Smooth muscle cell of the brain vasculature (primary cell): ENCODE measurements at regions not wholly inside any gene's neighbourhood (a gene's known extent, or its start where the extent isn't known, plus 50 kb on each side); places are given as distances from the start of the nearest gene placed in this dataset.

Experiments
- DNase-seq: peaks from one replicate; pipeline ENCODE4 v3.0.0-alpha.2; 2012; ENCODE audit warnings: low read depth, low spot score

DNA sequence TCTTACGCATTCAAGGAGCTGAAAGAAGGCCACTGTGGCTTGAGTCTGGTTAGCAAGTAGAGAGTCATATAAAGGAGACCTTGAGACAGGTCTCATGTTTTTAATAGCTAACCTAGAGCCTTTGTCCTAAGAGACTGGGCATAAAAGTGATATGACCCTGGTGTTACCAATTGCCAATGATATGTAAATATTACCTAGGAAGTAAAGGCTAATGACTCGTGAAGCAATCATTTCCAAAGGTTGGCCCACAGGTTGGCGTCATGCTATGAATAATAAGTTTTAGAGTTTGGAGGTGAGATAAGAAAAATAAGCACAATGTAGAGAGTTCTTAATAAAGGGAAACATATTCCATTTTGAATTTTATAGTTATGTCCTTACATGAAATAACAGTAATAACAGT lies 116.6 kb upstream of the PLEKHA5 start:
- DNase-seq = no peak

DNA sequence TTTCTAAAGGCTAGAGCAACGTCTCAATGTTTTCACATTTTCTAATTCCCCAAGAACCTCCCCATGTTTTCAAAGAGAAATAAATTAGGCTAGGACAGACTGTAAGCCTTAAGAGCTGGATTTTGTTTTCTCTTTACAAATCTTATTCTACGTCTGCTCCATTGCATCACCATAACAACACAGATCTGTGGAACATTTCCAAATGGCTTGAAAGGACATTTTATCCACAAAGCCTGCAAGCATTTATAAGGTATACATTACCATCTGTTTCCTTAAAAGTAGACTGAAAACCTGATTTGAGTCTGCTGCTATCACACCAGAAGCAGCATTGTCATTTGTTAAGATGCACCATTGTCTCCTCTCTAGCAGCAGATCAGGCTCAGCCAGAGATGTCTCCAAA lies 115.3 kb upstream of the PLEKHA5 start:
- no peak for DNase-seq

DNA sequence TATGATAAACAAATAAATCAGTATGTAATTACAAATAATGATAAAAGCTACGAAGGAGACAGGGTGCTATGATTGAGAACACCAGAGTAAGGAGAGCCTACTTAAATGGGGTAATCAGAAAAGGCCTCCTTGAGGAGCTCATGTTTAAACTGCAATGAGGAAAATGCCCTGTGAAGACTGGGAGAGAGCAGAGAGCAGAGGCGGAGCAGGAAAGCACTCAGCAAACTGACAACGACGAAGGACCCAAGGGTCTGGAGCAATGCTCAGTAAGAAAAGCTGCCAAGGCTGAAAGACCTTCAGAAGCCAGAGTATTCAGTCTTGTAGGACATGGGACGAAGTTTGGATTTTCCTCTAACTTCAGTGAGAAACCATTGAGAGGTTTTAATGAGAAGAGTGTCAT lies 114.2 kb upstream of the PLEKHA5 start:
- DNase-seq = no peak

DNA sequence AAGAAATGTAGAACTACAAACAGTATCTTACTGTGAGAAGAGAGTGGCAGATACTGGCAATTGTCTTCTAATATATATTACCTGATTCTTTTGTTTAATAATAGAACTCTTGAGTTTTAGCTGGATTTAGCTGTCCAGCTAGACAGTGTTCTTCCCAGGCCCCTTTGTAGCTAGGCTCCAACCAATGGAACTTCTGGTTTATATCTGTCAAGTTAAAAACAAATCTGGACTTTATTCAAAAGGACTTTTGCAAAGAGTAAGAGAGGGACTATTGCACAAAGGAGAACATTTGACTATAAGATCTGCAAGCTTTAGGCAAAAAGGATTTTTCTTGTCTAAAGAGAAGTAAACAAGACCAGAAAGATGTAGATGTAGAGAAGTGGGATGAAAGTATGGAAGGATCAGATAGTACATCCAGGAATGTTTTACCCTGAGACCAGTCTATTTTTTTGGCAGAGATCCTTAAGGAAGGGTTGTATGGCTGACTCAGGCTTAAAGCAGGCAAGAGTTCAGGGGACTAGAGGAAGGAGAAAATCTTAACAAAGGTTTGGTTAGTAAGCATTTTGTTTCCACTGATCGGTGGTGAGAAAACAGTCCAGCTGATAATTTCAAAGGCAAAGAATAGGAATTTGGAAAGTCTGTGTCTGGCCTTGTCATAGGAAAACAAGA lies 111.1 kb upstream of the PLEKHA5 start:
- no peak for DNase-seq

DNA sequence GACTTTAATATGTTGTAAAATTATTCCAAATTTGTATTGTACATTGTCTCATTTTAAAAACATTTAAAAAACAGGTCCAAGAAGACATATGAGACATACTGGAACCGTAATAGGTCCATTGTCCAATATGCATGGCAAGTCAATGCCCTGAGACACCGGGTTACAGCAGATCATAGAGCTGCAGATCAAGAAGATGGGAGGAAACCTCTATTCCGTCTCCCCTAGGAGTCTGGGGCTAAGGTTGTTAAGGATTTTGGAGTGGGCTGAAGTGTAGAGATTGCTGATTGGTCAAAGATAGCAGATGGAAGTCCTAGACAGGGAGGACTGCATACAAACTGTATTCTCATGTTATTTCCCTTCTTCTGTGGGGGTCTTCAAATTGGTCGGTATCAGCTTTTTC lies 108.3 kb upstream of the PLEKHA5 start:
- no peak for DNase-seq

DNA sequence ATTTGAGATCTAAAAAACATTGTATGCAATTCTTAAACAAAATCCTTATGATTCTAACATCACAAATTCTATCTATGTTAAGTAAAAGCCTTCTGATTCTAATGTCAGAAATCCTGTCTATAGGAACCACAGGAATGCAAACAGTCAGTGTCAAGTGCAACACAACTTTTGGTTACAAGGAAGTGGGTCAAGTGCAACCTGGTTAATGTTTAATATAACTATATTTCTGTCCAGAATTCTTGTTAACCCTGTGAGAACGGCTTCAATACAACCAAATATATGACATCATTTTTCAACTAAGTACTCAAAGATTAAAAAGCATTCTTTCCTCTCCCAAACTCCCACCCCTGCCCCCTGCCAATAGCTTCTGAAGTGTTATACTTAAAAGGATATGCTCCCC lies 107.9 kb upstream of the PLEKHA5 start:
- no peak for DNase-seq

DNA sequence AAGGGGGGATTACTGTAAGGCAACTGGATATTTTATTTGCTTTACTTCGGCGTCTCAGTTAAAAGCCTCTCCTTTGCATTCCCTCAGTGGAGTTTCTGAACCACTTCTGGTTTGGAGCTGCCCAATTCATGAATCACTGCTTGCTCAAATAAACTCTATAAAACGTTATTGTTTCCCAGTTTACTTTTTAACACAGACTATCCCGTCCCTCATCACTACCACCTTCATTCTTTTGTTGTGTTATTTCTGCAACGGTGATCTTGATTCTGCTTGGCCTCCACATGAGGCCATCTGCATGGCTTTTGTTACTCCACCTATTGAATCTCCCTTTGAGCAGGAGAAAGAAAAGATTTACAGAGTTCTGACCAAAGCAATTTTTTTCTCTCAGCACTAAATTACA lies 104.0 kb upstream of the PLEKHA5 start:
- DNase-seq = no peak

DNA sequence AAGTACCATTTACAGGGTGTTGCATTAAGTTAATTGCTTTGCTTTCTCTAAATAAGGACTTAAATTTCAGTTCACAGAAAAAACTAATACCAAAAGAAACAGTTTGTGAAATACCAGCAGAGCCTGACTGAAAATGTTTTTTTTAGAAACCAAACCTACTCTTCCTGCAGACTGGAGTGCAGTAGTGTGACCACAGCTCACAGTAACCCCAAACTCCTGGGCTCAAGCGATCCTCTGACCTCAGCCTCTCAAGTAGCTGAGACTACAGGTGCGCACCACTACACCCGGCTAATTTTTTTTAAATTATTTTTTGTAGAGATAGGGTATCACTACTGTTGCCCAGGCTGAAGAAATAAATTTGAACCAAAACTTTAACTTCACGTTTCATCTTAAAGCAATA lies 103.5 kb upstream of the PLEKHA5 start:
- DNase-seq = no peak

DNA sequence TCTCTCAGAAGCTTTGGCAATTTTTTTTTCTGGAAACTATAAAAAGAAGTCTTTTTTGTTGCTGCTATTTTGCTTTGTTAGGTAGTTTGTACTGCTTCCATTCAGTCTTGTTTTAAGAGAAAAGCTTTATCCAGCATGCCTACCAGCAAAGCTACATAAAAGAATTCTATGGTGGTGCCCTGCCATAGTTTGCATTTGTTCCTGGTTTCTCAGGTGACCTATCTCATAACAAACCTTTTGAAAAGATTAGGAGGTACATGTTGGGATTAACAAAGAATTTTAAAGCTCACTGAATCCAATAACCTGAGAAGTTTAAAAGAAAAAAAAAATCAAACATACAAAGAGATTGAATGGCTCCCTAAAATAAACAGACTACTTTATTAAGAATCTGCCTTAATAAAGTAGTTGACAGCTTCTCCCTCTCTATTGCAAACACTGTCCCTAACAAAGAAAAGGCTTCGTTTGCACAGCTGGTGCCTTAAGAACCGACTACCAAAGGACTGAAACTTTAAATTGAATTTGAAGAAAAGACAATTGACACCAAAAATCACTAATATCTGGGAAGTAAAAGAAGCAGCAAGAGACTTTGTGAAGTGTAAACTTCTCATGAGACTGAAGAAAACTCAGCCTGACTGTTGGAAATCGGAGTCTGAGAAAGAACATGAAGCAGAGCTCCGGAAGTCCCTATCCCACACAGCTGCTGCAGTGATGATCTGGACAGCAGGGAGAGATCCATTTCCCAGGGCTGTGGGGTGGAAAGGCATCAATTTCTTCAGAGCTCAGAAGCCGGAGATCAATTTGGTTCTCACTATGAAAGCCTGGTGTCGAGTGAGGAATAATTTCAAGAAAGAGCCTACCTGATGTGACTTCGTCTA lies 102.7 kb upstream of the PLEKHA5 start:
- DNase-seq = no peak

DNA sequence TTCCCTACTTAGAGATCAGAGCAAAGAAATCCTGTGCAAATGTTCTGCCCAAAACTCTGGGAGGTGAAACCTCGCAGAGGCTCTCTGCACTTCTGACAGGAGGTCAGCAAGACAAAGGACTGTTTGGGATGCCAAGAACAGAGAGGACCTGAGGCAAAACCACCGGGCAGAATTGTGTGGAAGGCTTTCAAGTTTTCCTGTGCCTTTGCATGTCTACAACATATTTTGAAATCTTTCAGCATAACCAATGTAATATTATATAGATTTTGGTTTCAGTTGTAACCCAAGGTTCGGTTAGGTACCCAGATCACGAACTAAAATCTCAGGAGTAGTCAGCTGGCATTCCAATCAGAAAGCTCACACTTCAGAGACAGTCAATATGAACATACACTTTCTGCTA lies 99.4 kb upstream of the PLEKHA5 start:
- DNase-seq = no peak

DNA sequence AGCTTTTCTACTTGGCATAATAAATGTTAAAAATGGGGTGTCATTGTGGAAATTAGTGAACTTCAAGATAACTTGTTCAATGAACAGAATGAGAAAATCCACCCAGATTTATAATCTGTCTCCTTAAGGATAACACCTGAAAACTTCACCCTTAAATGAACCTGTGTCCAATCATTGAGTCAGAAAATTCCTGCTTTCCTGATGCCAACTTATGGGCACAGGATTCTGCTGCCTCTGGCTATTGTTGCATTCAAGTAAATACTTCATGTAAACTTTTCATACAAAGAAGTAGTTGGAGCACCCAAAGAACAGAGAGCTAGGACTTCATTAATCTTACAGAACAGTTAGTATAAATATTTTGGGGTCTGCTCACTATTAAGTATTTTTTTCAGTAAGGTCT lies 98.9 kb upstream of the PLEKHA5 start:
- DNase-seq = no peak

DNA sequence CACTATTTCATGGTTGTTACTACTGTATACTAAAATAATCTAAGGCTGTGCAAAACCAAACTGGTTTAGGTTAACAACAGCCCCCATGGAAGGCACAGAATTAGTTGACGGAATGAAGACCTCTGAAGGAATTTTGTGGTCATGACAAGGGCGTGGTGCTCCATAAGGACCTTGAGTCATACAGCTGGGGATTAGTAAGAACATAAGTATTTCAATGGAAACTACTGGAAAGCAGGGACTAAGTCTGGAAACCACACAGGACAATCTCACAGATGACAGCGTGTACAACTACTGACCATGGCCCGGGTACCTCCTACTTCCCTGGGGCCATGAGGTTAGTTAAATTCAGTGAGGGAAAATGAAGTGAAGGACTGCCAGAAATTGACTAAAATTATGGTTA lies 98.5 kb upstream of the PLEKHA5 start:
- no peak for DNase-seq

DNA sequence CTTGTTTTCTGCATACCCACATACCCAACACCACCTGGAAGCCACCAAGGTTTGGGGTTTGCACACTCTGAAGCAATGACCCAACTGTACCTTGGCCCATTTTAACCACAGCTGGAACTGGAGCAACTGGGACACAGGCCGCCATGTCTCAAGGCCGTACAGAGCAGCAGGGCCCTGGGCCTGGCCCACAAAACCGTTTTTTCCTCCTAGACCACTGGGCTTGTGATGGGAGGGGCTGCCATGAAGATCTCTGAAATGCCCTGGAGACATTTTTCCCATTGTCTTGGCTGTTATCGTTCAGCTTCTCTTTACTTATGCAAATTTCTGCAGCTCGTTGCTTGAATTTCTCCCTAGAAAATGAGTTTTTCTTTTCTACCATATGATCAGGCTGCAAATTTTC lies 96.7 kb upstream of the PLEKHA5 start:
- DNase-seq = no peak

DNA sequence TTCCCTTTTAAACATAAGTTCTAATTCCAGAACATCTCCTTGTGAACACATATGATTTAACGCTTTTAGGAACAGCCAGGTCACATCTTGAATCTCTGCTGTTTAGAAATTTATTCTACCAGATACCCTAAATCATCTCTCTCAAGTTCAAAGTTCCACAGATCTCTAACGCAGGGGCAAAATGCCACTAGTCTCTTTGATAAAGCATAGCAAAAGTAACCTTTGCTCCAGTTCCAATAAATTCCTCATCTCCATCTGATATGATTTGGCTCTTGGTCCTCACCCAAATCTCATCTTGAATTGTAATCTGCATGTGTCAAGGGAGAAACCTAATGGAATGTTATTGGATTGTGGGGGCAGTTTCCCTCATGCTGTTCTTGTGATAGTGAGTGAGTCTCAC lies 96.3 kb upstream of the PLEKHA5 start:
- no peak for DNase-seq

DNA sequence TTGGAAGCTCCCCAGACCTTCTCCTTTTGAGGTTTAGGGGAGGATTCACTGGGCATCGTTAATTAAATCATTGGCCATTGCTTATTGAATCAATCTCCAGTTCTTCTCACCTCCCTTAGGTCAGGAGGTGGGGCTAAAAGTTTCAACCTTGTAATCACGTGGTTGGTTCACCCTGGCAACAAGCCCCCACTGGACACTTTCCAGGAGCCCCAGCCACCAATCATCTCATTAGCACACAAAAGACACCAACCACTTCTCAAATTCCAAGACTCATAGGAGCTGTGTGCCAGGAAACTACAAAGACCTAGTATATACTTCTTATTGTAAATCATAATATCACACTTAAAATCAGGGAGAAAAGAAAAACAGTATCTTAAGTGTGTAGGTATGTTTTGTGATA lies 94.6 kb upstream of the PLEKHA5 start:
- no peak for DNase-seq

DNA sequence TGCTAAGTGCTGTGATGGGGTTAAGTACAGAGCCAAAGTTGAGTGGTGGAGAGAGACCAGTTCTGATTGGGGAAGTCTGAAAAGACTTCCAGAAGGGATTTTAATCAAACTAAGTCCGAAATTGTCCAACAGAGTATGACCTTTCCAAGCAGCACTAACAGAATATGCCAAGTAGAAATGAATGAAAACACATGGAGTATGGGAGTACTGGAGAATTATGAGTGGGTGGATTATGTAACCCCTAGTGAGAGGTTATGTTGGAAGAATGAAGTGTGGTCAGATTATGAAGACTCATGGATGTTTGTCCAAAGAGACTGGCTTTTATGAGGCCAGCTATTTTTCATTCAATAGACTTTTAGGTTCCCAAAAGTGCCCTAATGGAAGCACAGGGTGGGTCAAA lies 94.0 kb upstream of the PLEKHA5 start:
- DNase-seq = no peak

DNA sequence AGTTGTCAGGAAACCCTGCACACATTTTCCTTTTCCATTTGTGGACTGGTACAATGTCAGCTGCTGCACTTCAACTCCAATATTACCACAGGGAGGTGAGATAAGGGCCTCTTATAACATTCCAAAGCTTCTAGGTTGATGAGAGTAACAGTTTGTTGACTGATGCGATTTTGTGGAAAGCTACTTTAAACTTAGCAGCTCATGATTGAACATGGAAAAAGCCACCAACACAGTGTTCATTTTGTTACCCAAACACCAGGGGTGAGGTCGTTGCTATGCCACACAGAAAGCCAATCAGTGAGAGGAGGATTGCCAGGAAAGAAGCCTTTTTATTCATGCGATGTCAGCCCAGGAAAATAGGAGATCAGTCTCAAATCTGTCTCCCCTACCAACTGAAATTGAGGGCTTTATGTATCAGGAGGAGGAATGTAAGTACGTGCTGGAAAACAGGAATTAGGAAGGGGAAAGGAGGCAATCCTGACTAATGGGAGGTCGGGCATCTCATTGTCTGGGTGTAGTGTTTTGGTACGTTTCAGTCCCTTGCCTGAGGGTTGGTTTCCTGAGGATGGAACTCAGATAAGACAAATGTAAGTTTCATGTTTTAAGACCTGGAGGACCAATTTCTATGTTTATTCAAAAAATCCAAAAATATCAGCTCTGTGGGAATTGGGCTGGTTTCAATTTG lies 92.7 kb upstream of the PLEKHA5 start:
- DNase-seq = no peak

DNA sequence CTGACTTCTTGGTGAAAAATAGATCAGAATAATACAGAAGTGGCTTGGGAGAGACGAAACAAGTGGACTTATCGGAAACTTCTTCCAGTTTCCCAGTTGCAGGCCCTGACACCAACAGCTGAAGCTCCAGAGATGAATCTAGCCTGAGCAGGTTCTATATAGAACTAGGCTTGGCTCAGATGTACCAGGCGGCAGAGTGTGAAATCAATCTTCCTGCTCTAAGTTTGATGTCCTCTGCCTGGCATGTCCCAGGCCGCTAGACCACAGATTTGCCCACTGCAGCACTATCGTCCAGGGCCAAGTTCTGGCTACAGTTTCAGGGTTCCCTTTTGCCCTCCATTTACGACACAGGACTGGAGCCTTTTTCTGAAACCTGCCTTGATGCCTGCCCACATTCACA lies 91.3 kb upstream of the PLEKHA5 start:
- DNase-seq = no peak

DNA sequence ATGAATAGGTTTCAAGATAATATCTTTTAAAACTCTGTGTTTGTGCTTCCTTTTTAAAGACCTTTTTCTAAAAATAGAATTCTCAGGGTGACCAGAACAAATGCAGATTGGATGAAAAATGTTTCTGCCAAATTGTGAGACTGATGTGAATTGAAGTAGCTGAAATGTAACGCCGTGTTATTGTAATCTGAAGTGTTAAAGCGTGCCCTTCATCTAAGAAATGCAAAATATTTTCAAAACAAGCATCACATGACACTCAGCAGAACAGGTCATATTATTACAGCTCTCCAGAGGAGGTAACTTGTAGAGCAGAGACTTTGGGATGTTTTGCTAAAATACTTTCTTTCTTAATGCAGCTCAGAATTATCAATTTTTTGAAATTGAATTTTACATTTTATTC lies 90.0 kb upstream of the PLEKHA5 start:
- no peak for DNase-seq

DNA sequence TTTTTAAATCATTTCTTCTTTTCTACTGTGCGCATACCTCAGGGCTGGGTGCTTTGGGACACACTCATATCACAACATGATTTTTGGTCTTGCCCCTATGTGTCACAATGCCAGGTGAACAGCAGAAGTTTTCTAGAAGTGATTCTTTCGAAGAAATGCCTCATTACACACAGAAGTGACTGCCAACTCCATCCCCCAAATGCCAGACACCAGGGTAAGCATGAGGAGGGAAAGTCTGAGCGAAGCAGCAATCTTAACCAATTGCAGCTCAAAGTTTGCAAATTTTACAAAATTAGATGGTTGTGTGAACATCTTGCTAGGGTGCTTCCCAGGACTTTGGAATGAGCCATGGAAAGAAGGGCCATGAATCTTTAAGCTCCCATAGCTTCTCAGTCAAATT lies 87.3 kb upstream of the PLEKHA5 start:
- no peak for DNase-seq

DNA sequence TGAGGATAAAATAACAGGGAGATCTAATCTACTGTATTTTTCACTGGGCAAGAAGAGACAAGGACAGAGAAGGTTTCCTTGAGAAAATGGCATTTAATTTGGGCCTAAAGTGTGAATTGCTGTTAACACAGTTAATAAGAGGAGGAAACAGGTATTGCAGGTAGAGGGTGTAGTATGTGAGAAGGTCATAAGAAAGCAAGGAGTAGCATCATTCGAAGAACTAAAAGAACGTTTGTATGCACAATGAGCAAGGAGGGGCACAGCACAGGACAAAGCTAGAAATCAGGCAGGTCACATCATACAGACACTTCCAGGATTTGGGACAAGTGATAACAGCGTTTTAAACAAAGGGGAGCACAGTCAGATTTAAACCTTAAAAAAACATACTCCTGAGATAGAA lies 85.1 kb upstream of the PLEKHA5 start:
- no peak for DNase-seq

DNA sequence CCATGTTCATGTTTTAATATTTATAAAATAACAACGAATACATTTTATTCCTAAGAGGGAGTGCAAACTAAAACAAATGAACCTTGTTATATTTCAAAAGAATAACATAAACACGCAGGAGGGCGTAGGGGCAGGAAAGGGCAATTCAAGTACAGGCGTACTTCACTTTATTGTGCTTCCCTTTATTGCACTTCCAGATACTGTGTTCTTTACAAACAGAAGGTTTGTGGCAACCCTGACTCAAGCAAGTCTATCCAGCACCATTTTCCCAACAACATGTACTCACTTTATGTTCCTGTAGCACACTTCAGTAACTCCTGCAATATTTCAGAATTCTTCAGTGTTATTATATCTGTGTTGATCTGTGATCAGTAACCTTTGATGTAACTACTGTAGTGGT lies 84.6 kb upstream of the PLEKHA5 start:
- DNase-seq = no peak

DNA sequence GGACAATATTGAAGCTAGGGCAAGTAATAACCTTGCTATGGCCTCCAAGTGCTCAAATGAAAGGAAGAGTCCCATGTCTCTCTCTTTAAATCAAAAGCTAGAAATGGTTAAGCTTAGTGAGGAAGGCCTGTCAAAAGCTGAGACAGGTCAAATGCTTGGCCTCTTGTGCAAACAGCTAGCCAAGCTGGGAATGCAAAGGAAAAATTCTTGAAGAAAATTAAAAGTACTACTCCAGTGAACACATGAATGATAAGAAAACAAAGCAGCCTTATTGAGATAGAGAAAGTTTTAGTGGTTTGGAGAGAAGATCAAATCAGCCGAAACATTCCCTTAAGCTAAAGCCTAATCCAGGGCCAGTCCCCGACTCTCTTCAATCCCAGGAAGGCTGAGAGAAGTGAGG lies 84.1 kb upstream of the PLEKHA5 start:
- no peak for DNase-seq
